ENCODE measurements at regions not wholly inside any gene's neighbourhood (a gene's known extent, or its start where the extent isn't known, plus 50 kb on each side); places are given as distances from the start of the nearest gene placed in this dataset.

- no peak overlapping the region for H3K4me3 ChIP-seq (ENCODE audit: low read depth, low read length)
- TF ChIP-seq CTCF (IDR thresholded peaks at IDR 0.05; ENCODE audit: borderline replicate concordance, insufficient read depth, low read depth, low read length), result no peak
These were observed 892.6 kb upstream of the FRG1 start for GRCh38 chr4:189048119-189048518.

- no peak overlapping the region for H3K4me3 ChIP-seq (ENCODE audit: low read depth, low read length)
- no peak for TF ChIP-seq CTCF (IDR thresholded peaks at IDR 0.05; ENCODE audit: borderline replicate concordance, insufficient read depth, low read depth, low read length)
These were observed 891.0 kb upstream of the FRG1 start for GRCh38 chr4:189049682-189050081.

GRCh38 chr4:189050643-189051042, 890.0 kb upstream of the FRG1 start:
- no peak overlapping the region for H3K4me3 ChIP-seq (ENCODE audit: low read depth, low read length)
- TF ChIP-seq CTCF (IDR thresholded peaks at IDR 0.05; ENCODE audit: borderline replicate concordance, insufficient read depth, low read depth, low read length), result no peak

- no peak overlapping the region for H3K4me3 ChIP-seq (ENCODE audit: low read depth, low read length)
- TF ChIP-seq CTCF (IDR thresholded peaks at IDR 0.05; ENCODE audit: borderline replicate concordance, insufficient read depth, low read depth, low read length), result no peak
These were observed 887.1 kb upstream of the FRG1 start for GRCh38 chr4:189053621-189054020.

- no peak for TF ChIP-seq CTCF (IDR thresholded peaks at IDR 0.05; ENCODE audit: borderline replicate concordance, insufficient read depth, low read depth, low read length)
These were observed 880.6 kb upstream of the FRG1 start for GRCh38 chr4:189060104-189060503.

GRCh38 chr4:189062047-189062820, 878.4 kb upstream of the FRG1 start:
- H3K4me3 ChIP-seq (ENCODE audit: low read depth, low read length), result no peak overlapping the region
- TF ChIP-seq CTCF (IDR thresholded peaks at IDR 0.05; ENCODE audit: borderline replicate concordance, insufficient read depth, low read depth, low read length), result no peak

More at GRCh38 chr4:189060104-189060503, 880.6 kb upstream of the FRG1 start:
- H3K4me3 ChIP-seq (ENCODE audit: low read depth, low read length), result no peak overlapping the region

GRCh38 chr4:189069772-189070171, 870.9 kb upstream of the FRG1 start:
- H3K4me3 ChIP-seq (ENCODE audit: low read depth, low read length), result no peak overlapping the region
- no peak for TF ChIP-seq CTCF (IDR thresholded peaks at IDR 0.05; ENCODE audit: borderline replicate concordance, insufficient read depth, low read depth, low read length)

Measured in GM12875 (cell line).